ENCODE measurements at regions not wholly inside any gene's neighbourhood (a gene's known extent, or its start where the extent isn't known, plus 50 kb on each side); places are given as distances from the start of the nearest gene placed in this dataset.

DNA sequence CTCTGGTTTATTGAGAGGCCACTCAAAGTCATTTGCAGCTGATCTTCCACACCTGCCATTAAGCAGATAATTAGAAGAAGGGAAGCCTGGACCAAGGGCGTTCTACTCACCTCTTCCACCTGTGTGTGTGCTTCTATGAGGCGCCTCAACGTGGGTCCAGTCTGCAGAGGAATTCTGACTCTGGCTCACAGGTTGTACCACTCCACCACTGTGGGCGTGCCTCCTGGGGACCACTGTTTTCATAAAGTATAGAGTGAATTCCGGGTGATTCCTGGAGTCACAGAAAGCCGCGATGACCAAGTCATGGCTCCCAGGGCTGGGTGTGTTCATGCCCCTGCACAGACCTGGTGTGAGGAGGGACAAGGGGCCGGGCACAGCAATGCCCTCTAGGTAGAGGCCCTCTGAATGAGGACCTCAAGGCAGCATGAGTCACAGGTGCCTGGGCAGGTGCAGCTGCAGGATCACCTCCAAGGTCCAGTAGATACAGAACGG, 408.3 kb upstream of the MGMT start:
- TF ChIP-seq SIN3A (IDR thresholded peaks at IDR 0.05; ENCODE audit: borderline replicate concordance, insufficient read depth, low read length) (no peak), TAF1 (IDR thresholded peaks at IDR 0.05; ENCODE audit: borderline replicate concordance, insufficient read depth, low read length) (no peak), FOXP2 (optimal IDR thresholded peaks at IDR 0.05; ENCODE audit: borderline replicate concordance, extremely low read depth, extremely low read length, insufficient read depth) (no peak), POLR2AphosphoS5 (IDR thresholded peaks at IDR 0.05; ENCODE audit: low read depth, low read length) (no peak)
- TF ChIP-seq, protein P1, sequence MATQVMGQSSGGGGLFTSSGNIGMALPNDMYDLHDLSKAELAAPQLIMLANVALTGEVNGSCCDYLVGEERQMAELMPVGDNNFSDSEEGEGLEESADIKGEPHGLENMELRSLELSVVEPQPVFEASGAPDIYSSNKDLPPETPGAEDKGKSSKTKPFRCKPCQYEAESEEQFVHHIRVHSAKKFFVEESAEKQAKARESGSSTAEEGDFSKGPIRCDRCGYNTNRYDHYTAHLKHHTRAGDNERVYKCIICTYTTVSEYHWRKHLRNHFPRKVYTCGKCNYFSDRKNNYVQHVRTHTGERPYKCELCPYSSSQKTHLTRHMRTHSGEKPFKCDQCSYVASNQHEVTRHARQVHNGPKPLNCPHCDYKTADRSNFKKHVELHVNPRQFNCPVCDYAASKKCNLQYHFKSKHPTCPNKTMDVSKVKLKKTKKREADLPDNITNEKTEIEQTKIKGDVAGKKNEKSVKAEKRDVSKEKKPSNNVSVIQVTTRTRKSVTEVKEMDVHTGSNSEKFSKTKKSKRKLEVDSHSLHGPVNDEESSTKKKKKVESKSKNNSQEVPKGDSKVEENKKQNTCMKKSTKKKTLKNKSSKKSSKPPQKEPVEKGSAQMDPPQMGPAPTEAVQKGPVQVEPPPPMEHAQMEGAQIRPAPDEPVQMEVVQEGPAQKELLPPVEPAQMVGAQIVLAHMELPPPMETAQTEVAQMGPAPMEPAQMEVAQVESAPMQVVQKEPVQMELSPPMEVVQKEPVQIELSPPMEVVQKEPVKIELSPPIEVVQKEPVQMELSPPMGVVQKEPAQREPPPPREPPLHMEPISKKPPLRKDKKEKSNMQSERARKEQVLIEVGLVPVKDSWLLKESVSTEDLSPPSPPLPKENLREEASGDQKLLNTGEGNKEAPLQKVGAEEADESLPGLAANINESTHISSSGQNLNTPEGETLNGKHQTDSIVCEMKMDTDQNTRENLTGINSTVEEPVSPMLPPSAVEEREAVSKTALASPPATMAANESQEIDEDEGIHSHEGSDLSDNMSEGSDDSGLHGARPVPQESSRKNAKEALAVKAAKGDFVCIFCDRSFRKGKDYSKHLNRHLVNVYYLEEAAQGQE (IDR thresholded peaks at IDR 0.05; ENCODE audit: insufficient read depth in 1 of 2, low read depth in 2 of 2, low read length in 2 of 2): no peak

DNA sequence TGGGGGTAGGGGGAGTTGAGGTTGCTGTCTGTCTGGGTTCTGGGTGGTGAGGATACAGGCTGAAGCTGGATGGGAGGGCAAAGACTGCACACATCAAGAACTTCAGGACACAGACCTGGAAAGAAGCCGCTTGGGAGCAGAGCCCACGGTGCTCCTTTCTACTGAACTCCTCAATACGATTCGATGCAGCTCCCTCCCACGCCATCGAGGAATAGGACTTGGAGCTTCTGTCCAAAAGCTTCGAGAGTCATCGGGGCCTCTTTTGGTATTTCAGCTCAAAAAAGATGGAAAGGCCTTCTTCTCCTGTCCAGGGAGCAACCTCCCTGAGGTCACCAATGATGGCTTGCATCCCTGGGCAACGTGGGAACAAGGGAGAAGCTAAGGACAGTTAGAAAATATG, 407.1 kb upstream of the MGMT start:
- TF ChIP-seq TAF1 (IDR thresholded peaks at IDR 0.05; ENCODE audit: borderline replicate concordance, insufficient read depth, low read length) (no peak), FOXP2 (optimal IDR thresholded peaks at IDR 0.05; ENCODE audit: borderline replicate concordance, extremely low read depth, extremely low read length, insufficient read depth) (no peak), POLR2AphosphoS5 (IDR thresholded peaks at IDR 0.05; ENCODE audit: low read depth, low read length) (no peak), SIN3A (IDR thresholded peaks at IDR 0.05; ENCODE audit: borderline replicate concordance, insufficient read depth, low read length) (no peak)
- TF ChIP-seq, protein P1 (IDR thresholded peaks at IDR 0.05; ENCODE audit: insufficient read depth in 1 of 2, low read depth in 2 of 2, low read length in 2 of 2): no peak

DNA sequence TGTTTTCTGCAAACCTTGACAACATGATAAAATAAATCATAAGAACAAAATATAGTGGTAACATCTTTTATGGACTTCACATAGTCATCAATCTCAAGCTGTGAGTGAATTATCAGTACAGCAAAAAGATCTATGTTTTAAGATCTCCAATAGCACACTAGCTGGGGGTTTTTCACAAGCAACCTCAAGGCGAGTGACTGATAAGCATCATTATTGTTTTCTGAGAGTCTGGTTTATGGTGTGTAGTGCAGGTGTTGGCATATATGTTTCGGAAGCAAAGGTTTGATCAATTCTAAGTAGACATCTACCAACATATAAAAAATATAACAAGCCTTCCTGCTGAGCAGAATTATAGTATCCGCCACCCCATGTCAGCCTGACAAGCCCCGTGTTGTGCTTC, 403.8 kb upstream of the MGMT start:
- TF ChIP-seq, protein P1 (IDR thresholded peaks at IDR 0.05; ENCODE audit: insufficient read depth in 1 of 2, low read depth in 2 of 2, low read length in 2 of 2): no peak
- TF ChIP-seq SIN3A (IDR thresholded peaks at IDR 0.05; ENCODE audit: borderline replicate concordance, insufficient read depth, low read length) (no peak), FOXP2 (optimal IDR thresholded peaks at IDR 0.05; ENCODE audit: borderline replicate concordance, extremely low read depth, extremely low read length, insufficient read depth) (no peak), TAF1 (IDR thresholded peaks at IDR 0.05; ENCODE audit: borderline replicate concordance, insufficient read depth, low read length) (no peak), POLR2AphosphoS5 (IDR thresholded peaks at IDR 0.05; ENCODE audit: low read depth, low read length) (no peak)

DNA sequence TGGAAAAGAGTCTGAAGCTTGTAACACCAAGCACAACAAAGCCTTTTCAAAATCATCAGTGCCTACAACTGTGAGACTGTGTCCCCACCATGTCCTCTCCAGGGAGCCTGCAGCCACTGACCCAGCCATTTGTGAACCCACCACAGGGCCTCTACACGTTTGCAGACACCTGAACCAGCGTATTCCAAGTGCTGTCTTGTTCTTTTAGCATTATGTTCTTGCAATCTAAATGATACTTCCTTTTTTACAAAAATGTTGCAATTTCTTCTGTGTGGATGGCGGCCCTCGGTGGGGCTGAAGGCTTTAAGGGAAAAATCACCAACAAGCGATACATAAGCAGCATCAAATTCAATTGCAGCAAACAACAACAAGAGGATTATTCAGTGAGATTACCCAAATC, 403.2 kb upstream of the MGMT start:
- TF ChIP-seq TAF1 (IDR thresholded peaks at IDR 0.05; ENCODE audit: borderline replicate concordance, insufficient read depth, low read length): no peak
- no peak for TF ChIP-seq FOXP2 (optimal IDR thresholded peaks at IDR 0.05; ENCODE audit: borderline replicate concordance, extremely low read depth, extremely low read length, insufficient read depth)
- TF ChIP-seq POLR2AphosphoS5 (IDR thresholded peaks at IDR 0.05; ENCODE audit: low read depth, low read length): no peak
- TF ChIP-seq, protein P1 (IDR thresholded peaks at IDR 0.05; ENCODE audit: insufficient read depth in 1 of 2, low read depth in 2 of 2, low read length in 2 of 2): no peak
- no peak for TF ChIP-seq SIN3A (IDR thresholded peaks at IDR 0.05; ENCODE audit: borderline replicate concordance, insufficient read depth, low read length)

DNA sequence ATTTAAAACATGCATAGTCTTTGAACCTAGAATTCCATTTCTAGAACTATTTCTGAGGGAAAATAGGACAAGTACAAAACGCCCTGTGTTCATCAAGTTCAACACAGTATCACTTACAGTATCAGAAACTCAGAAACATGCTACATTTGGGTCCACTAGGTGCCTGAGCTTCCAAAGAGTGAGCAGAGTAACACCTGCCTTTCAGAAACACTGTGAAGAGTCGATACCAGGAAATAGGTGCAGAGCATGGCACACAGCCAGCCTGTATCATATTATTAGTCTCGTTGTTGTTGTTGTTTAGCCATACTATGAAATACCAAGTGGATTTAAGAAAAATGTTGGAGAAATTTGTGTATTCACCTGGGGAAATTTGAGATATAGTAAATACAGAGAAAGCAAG, 392.1 kb upstream of the MGMT start:
- TF ChIP-seq, protein P1 (IDR thresholded peaks at IDR 0.05; ENCODE audit: insufficient read depth in 1 of 2, low read depth in 2 of 2, low read length in 2 of 2): no peak
- no peak for TF ChIP-seq FOXP2 (optimal IDR thresholded peaks at IDR 0.05; ENCODE audit: borderline replicate concordance, extremely low read depth, extremely low read length, insufficient read depth)
- TF ChIP-seq SIN3A (IDR thresholded peaks at IDR 0.05; ENCODE audit: borderline replicate concordance, insufficient read depth, low read length): no peak
- no peak for TF ChIP-seq TAF1 (IDR thresholded peaks at IDR 0.05; ENCODE audit: borderline replicate concordance, insufficient read depth, low read length)
- no peak for TF ChIP-seq POLR2AphosphoS5 (IDR thresholded peaks at IDR 0.05; ENCODE audit: low read depth, low read length)

All from PFSK-1 (cell line).